Right lobe of liver (tissue), 6 donors: ENCODE measurements at regions not wholly inside any gene's neighbourhood (a gene's known extent, or its start where the extent isn't known, plus 50 kb on each side); places are given as distances from the start of the nearest gene placed in this dataset.

Experiments
- ATAC-seq, 4 donors: fragments of 200-7000 bp; cut with Tn5 transposase; one replicate each; pipeline ENCODE4 v1.9.1; 2020; ENCODE audit warnings: mild to moderate bottlenecking in 4 of 4, moderate library complexity in 4 of 4
- DNase-seq, 3 donors: peaks; one replicate each; pipeline ENCODE4 v3.0.0-alpha.2; 2020
- H3K27ac ChIP-seq, 3 donors: fragments of 200-600 bp; one replicate each; pipeline ENCODE4 v1.8.0; 2022
- H3K27me3 ChIP-seq, 2 donors: fragments of 200-600 bp; one replicate each; pipeline ENCODE4 v1.8.0; 2022
- H3K36me3 ChIP-seq, 4 donors: fragments of 200-600 bp; sonication (generic) in 1 of 4; one replicate each; pipeline versions ENCODE4 v1.5.1 to v1.8.0; 2017 to 2022; ENCODE audit warnings: control low read depth in 1 of 4
- H3K4me1 ChIP-seq, 4 donors: fragments of 200-600 bp; sonication (generic) in 1 of 4; one replicate each; pipeline versions ENCODE4 v1.5.1 to v1.8.0; 2017 to 2022; ENCODE audit warnings: control low read depth in 1 of 4
- H3K4me3 ChIP-seq, 3 donors: fragments of 200-600 bp; one replicate each; pipeline ENCODE4 v1.8.0; 2022
- H3K9me3 ChIP-seq, 4 donors: fragments of 200-600 bp; sonication (generic) in 1 of 4; one replicate each; pipeline versions ENCODE4 v1.5.1 to v1.8.0; 2017 to 2022; ENCODE audit warnings: control low read depth in 1 of 4
- POLR2A ChIP-seq: fragments of 450-650 bp; IDR thresholded peaks from one replicate; pipeline ENCODE4 v1.6.1; 2017; ENCODE audit warnings: antibody characterized with exemption, mild to moderate bottlenecking
- WGBS: methylation state at CpG from one replicate; pipeline ENCODE4 v1.1.6; 2018; ENCODE audit warnings: low coverage, low lambda C conversion rate; ENCODE audit not compliant: insufficient coverage; ENCODE audit errors: missing lambda C conversion rate; 5-methylcytosine and 5-hydroxymethylcytosine counted together
- intact Hi-C, 2 donors: fragments of 100-400 bp; cut with DNase I; formaldehyde crosslinking; loops; one replicate each; pipeline versions ENCODE4 v1.11.2 to v1.14.1; 2022
- TF ChIP-seq, protein P1 (sequence below), 4 donors: fragments of 200-600 bp in 3 of 4; fragments of 450-650 bp in 1 of 4; IDR thresholded peaks; one replicate each; pipeline versions ENCODE4 v1.5.1 to v1.8.0; 2016 to 2022; ENCODE audit warnings: antibody characterized with exemption in 4 of 4, mild to moderate bottlenecking in 2 of 4
- donor health status: DM: no; HTN: yes; CAD: no.
- donor health status: DM: no; HTN: no; CAD: no.
- donor health status: DM: no; HTN: no; CAD: no.
- donor health status: DM: no; HTN: yes; CAD: no.
- donor health status: DM: no; HTN: yes; CAD: no.

DNA sequence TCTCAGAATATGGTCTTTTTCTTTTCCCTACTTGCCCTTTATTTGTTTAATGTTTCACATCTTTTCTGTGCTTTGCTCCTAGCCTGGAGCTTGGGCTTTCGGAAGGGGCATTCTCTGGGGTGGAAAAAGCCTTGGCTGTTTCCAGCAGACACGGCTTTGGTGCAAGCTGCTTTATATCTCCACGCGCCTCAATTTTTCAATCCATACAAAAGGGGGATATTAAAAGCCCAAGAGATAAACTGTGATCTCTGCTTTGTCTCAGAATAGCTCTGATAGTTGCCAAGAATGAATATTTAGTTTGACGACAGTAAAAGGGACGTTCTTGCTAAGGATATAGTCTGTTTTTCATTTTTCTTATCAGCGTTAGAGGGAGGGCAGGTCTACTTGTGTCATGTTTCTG lies 194.0 kb upstream of the KIRREL3 start:
- no peak for ATAC-seq
- TF ChIP-seq, protein P1, sequence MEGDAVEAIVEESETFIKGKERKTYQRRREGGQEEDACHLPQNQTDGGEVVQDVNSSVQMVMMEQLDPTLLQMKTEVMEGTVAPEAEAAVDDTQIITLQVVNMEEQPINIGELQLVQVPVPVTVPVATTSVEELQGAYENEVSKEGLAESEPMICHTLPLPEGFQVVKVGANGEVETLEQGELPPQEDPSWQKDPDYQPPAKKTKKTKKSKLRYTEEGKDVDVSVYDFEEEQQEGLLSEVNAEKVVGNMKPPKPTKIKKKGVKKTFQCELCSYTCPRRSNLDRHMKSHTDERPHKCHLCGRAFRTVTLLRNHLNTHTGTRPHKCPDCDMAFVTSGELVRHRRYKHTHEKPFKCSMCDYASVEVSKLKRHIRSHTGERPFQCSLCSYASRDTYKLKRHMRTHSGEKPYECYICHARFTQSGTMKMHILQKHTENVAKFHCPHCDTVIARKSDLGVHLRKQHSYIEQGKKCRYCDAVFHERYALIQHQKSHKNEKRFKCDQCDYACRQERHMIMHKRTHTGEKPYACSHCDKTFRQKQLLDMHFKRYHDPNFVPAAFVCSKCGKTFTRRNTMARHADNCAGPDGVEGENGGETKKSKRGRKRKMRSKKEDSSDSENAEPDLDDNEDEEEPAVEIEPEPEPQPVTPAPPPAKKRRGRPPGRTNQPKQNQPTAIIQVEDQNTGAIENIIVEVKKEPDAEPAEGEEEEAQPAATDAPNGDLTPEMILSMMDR (IDR thresholded peaks at IDR 0.05), result no peak
- TF ChIP-seq POLR2A, result no peak
- intact Hi-C loops, result no loop called here
- no peak overlapping the region for H3K27ac ChIP-seq
- no peaks in the 10 kb centered on the region for H3K27me3 ChIP-seq
- H3K4me1 ChIP-seq, result no peaks in the 10 kb centered on the region
- no peaks in the 10 kb centered on the region for H3K36me3 ChIP-seq
- H3K4me3 ChIP-seq, result no peak overlapping the region
- DNase-seq, result no peak
- WGBS, result 42% methylated on average over 7 of the region's 7 CpGs
- no peaks in the 10 kb centered on the region for H3K9me3 ChIP-seq

DNA sequence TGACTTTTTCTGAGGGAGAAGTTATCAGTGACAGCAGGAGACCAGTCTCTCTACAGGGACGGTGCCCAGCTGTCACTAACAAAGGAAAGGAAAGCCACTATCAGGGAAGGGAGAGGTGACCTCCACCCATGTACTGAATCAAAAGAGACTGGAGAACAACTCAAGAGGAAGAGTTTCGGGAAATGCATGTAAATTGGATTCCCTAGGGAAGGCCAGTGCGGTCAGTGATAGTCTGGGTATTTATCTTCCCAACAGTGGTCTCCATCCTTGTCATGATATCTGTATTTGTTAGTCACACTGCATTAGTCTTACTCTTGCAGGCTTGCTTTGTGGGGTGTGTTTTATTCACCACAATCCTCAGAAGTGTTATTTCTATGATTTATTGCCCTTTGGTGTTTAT lies 193.4 kb upstream of the KIRREL3 start:
- intact Hi-C loops, result no loop called here
- H3K36me3 ChIP-seq, result no peaks in the 10 kb centered on the region
- no peaks in the 10 kb centered on the region for H3K4me1 ChIP-seq
- no peaks in the 10 kb centered on the region for H3K9me3 ChIP-seq
- no peak overlapping the region for H3K27ac ChIP-seq
- no peaks in the 10 kb centered on the region for H3K27me3 ChIP-seq
- 25% methylated on average over 2 of the region's 3 CpGs for WGBS
- TF ChIP-seq, protein P1 (IDR thresholded peaks at IDR 0.05), result no peak
- TF ChIP-seq POLR2A, result no peak
- no peak for ATAC-seq
- no peak overlapping the region for H3K4me3 ChIP-seq
- DNase-seq, result no peak

DNA sequence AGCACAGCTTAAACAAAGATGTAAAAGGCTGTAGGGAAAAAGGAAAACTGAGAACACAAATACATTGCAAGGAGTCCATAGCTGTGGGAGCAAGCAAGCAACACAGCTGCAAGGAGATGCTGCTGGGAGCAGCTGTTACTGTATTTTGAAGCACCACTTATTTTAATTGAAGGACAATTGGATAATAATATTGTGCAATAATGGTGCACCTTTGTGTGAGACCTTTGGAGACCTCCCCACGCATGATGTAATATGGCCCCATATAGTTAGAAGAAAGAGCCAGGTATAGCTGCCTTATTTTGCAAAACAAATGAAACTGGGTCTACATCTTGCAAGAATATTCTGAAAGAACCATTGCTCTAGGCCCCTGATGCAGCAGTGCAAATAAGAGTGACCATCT lies 191.1 kb upstream of the KIRREL3 start:
- ATAC-seq (no peak), DNase-seq (no peak)
- Histone ChIP-seq H3K36me3 (no peaks in the 10 kb centered on the region), H3K4me3 (no peak overlapping the region), H3K4me1 (no peaks in the 10 kb centered on the region), H3K27ac (no peak overlapping the region), H3K27me3 (no peaks in the 10 kb centered on the region), H3K9me3 (no peaks in the 10 kb centered on the region)
- 67% methylated on average over 1 of the region's 1 CpG for WGBS
- TF ChIP-seq POLR2A, result no peak
- TF ChIP-seq, protein P1 (IDR thresholded peaks at IDR 0.05), result no peak
- intact Hi-C loops, result no loop called here

GRCh38 chr11:127191261-127191660 lies 190.7 kb upstream of the KIRREL3 start:
- intact Hi-C loops, result no loop called here
- Histone ChIP-seq H3K4me1 (no peaks in the 10 kb centered on the region), H3K27ac (no peak overlapping the region), H3K4me3 (no peak overlapping the region), H3K27me3 (no peaks in the 10 kb centered on the region), H3K36me3 (no peaks in the 10 kb centered on the region), H3K9me3 (no peaks in the 10 kb centered on the region)
- DNase-seq (no peak), ATAC-seq (no peak)
- WGBS, result 49% methylated on average over 3 of the region's 3 CpGs
- TF ChIP-seq, protein P1 (IDR thresholded peaks at IDR 0.05), result no peak

GRCh38 chr11:127182586-127183203 lies 182.1 kb upstream of the KIRREL3 start:
- 72% methylated on average over 8 of the region's 8 CpGs for WGBS
- DNase-seq (no peak), ATAC-seq (no peak)
- TF ChIP-seq, protein P1 (IDR thresholded peaks at IDR 0.05), result no peak
- TF ChIP-seq POLR2A, result no peak
- Histone ChIP-seq H3K4me1 (no peaks in the 10 kb centered on the region), H3K9me3 (no peaks in the 10 kb centered on the region), H3K27me3 (no peaks in the 10 kb centered on the region), H3K36me3 (no peaks in the 10 kb centered on the region), H3K27ac (no peak overlapping the region), H3K4me3 (no peak overlapping the region)
- intact Hi-C loops, result no loop called here
